B cell (primary cell): ENCODE measurements at regions not wholly inside any gene's neighbourhood (a gene's known extent, or its start where the extent isn't known, plus 50 kb on each side); places are given as distances from the start of the nearest gene placed in this dataset.

ENCODE experiments used
- ATAC-seq: fragments of 200-7000 bp; cut with Tn5 transposase; one replicate; pipeline ENCODE4 v1.10.0; 2021; ENCODE audit warnings: low read depth, mild to moderate bottlenecking, moderate number of reproducible peaks, moderate library complexity
- CTCF ChIA-PET: fragments of 350-600 bp; sonication (Branson Sonifier 250); formaldehyde crosslinking; loops from one replicate; lab custom pipeline; 2021; ENCODE audit warnings: antibody characterized with exemption, inconsistent platforms; lab: Charles Lee
- POLR2A ChIA-PET: fragments of 350-600 bp; sonication (Branson Sonifier 250); formaldehyde crosslinking; loops from one replicate; lab custom pipeline; 2021; ENCODE audit warnings: antibody characterized with exemption; lab: Charles Lee
- DNase-seq: peaks from one replicate; pipeline ENCODE4 v3.0.0; 2013
- H2AFZ ChIP-seq: 2 replicates; pipeline ENCODE4 v1.6.1; 2012; ENCODE audit warnings: mild to moderate bottlenecking, low read depth, low read length; ENCODE audit not compliant: insufficient read depth, poor library complexity, severe bottlenecking
- H3K27ac ChIP-seq, 2 donors: 1 replicate in 1 of 2; 2 replicates in 1 of 2; pipeline ENCODE4 v1.5.1; 2012 to 2013; ENCODE audit warnings: low read length in 2 of 2, mild to moderate bottlenecking in 2 of 2, moderate library complexity in 1 of 2
- H3K27me3 ChIP-seq, 4 experiments: fragments of 200-600 bp in 1 of 4; sonication (generic) in 1 of 4; replicated peaks in 1 of 4; 1 replicate in 2 of 4; 2 replicates in 2 of 4; pipeline versions ENCODE4 v1.6.1 to v1.7.0; 2013 to 2016; ENCODE audit warnings: low read length in 3 of 4, mild to moderate bottlenecking in 2 of 4, mixed read lengths in 1 of 4, moderate library complexity in 1 of 4; ENCODE audit not compliant: insufficient read depth in 4 of 4, control insufficient read depth in 3 of 4; ENCODE audit errors: control extremely low read depth in 1 of 4
- H3K36me3 ChIP-seq, 2 experiments: replicated peaks in 1 of 2; 1 replicate in 1 of 2; 2 replicates in 1 of 2; pipeline versions ENCODE4 v1.6.1 to v1.7.1; 2013; ENCODE audit warnings: low read length in 1 of 2; ENCODE audit not compliant: insufficient read depth in 2 of 2, control insufficient read depth in 1 of 2; ENCODE audit errors: control extremely low read depth in 1 of 2, extremely low read depth in 1 of 2
- H3K4me1 ChIP-seq, 2 donors: fragments of 200-600 bp in 1 of 2; sonication (generic) in 1 of 2; 1 replicate in 1 of 2; 2 replicates in 1 of 2; pipeline versions ENCODE4 v1.5.1 to v1.6.1; 2013 to 2017; ENCODE audit warnings: low read length in 2 of 2; ENCODE audit not compliant: control insufficient read depth in 2 of 2, insufficient read depth in 2 of 2
- H3K4me2 ChIP-seq: replicated peaks from 2 replicates; pipeline ENCODE3; 2012; ENCODE audit warnings: mild to moderate bottlenecking, low read depth, low read length; ENCODE audit not compliant: poor library complexity, severe bottlenecking
- H3K4me3 ChIP-seq, 5 experiments: fragments of 200-600 bp in 1 of 5; sonication (generic) in 1 of 5; 1 replicate in 3 of 5; 2 replicates in 2 of 5; pipeline versions ENCODE4 v1.5.1 to v1.7.0; 2011 to 2016; ENCODE audit warnings: low read length in 4 of 5, mild to moderate bottlenecking in 4 of 5, low read depth in 2 of 5, control low read depth in 1 of 5, moderate library complexity in 1 of 5; ENCODE audit not compliant: insufficient read depth in 1 of 5; ENCODE audit errors: control extremely low read depth in 1 of 5, extremely low read depth in 1 of 5
- H3K79me2 ChIP-seq: fragments of 200-600 bp; sonication (generic); one replicate; pipeline ENCODE4 v1.6.0; 2016; ENCODE audit warnings: low read length; ENCODE audit not compliant: control insufficient read depth, insufficient read depth
- H3K9ac ChIP-seq: fragments of 200-600 bp; sonication (generic); 2 replicates; pipeline ENCODE4 v1.6.1; 2017; ENCODE audit warnings: mild to moderate bottlenecking, low read length, moderate library complexity
- H3K9me3 ChIP-seq, 3 donors: one replicate each; pipeline versions ENCODE4 v1.6.1 to v1.7.1; 2013; ENCODE audit warnings: low read length in 2 of 3; ENCODE audit not compliant: control insufficient read depth in 2 of 3, insufficient read depth in 1 of 3; ENCODE audit errors: control extremely low read depth in 1 of 3
- H4K20me1 ChIP-seq: 2 replicates; pipeline ENCODE4 v1.6.0; 2012; ENCODE audit warnings: mild to moderate bottlenecking, low read length; ENCODE audit not compliant: insufficient read depth, control insufficient read depth, poor library complexity, severe bottlenecking
- H3K27ac Mint-ChIP-seq: one replicate; pipeline ENCODE4 v1.8.0; 2021; ENCODE audit warnings: mixed read lengths
- H3K27me3 Mint-ChIP-seq: one replicate; pipeline ENCODE4 v1.8.0; 2021; ENCODE audit warnings: mixed read lengths
- H3K4me1 Mint-ChIP-seq: one replicate; pipeline ENCODE4 v1.8.0; 2021; ENCODE audit warnings: mixed read lengths
- H3K4me3 Mint-ChIP-seq: one replicate; pipeline ENCODE4 v1.8.0; 2021; ENCODE audit warnings: mixed read lengths
- H3K9me3 Mint-ChIP-seq: one replicate; pipeline ENCODE4 v1.8.0; 2022; ENCODE audit warnings: mixed read lengths; ENCODE audit not compliant: insufficient read depth
- CTCF ChIP-seq: fragments of 200-600 bp; IDR thresholded peaks from one replicate; pipeline ENCODE4 v1.8.0; 2022; ENCODE audit warnings: antibody characterized with exemption, mild to moderate bottlenecking
- EZH2 ChIP-seq: IDR thresholded peaks from 2 replicates; pipeline ENCODE4 v1.6.1; 2012; ENCODE audit warnings: borderline replicate concordance, low read depth, mild to moderate bottlenecking, moderate library complexity, low read length; ENCODE audit not compliant: insufficient read depth, poor library complexity, severe bottlenecking
- WGBS: methylation state at CpG from one replicate; pipeline ENCODE4 v1.1.5; 2013; ENCODE audit warnings: missing lambda C conversion rate; ENCODE audit not compliant: insufficient coverage; 5-methylcytosine and 5-hydroxymethylcytosine counted together
- intact Hi-C: fragments of 100-400 bp; cut with micrococcal nuclease; formaldehyde crosslinking; loops from one replicate; pipeline ENCODE4 v1.10.0; 2022

- no peak overlapping the region for H3K27ac Mint-ChIP-seq
- H3K9ac ChIP-seq, result no peak overlapping the region
- peaks cover 11% of the 10 kb centered on the region for H3K4me1 Mint-ChIP-seq
These were observed 157.5 kb upstream of the SLC24A5 start for GRCh38 chr15:47963265-47963664.

GRCh38 chr15:47964229-47964628 is 156.6 kb upstream of the SLC24A5 start:
- Histone ChIP-seq H4K20me1 (no peaks in the 10 kb centered on the region), H3K27me3 (peaks cover 0 to 2% (median 0%) of the 10 kb centered on the region in 4 experiments), H3K9me3 (no peaks in the 10 kb centered on the region), H3K4me2 (no peak overlapping the region), H3K79me2 (no peaks in the 10 kb centered on the region), H3K36me3 (no peaks in the 10 kb centered on the region), H3K9ac (no peak overlapping the region), H3K27ac (no peak overlapping the region), H3K4me1 (peaks cover 3 to 11% of the 10 kb centered on the region in 2 donors), H3K4me3 (no peak overlapping the region), H2AFZ (no peak overlapping the region)
- 93% methylated on average over 2 of the region's 2 CpGs for whole genome bisulfite sequencing
- peaks cover 23% of the 10 kb centered on the region for H3K27me3 Mint-ChIP-seq
- TF ChIP-seq CTCF (no peak), EZH2 (no peak)
- H3K27ac Mint-ChIP-seq, result no peak overlapping the region
- H3K4me1 Mint-ChIP-seq, result peaks cover 11% of the 10 kb centered on the region
- H3K4me3 Mint-ChIP-seq, result no peak overlapping the region
- ChIA-PET CTCF (no interaction called here), POLR2A (no interaction called here)
- intact Hi-C loops, result no loop called here
- ATAC-seq, result no peak
- no peak for DNase-seq
- no peaks in the 10 kb centered on the region for H3K9me3 Mint-ChIP-seq

More at GRCh38 chr15:47963265-47963664, 157.5 kb upstream of the SLC24A5 start:
- intact Hi-C loops, result no loop called here
- CTCF ChIA-PET, result no interaction called here
- H3K4me3 Mint-ChIP-seq, result no peak overlapping the region
- DNase-seq, result no peak
- H2AFZ ChIP-seq, result no peak overlapping the region
- no peak for ATAC-seq
- H3K27me3 ChIP-seq, result peaks cover 0 to 2% (median 0%) of the 10 kb centered on the region in 4 experiments
- TF ChIP-seq CTCF (no peak), EZH2 (no peak)
- H3K9me3 Mint-ChIP-seq, result no peaks in the 10 kb centered on the region
- H3K4me3 ChIP-seq, result no peak overlapping the region
- H3K4me2 ChIP-seq, result no peak overlapping the region
- 100% methylated on average over 3 of the region's 4 CpGs for WGBS
- no peaks in the 10 kb centered on the region for H3K79me2 ChIP-seq
- H3K4me1 ChIP-seq, result peaks cover 3 to 11% of the 10 kb centered on the region in 2 donors
- POLR2A ChIA-PET, result no interaction called here
- H4K20me1 ChIP-seq, result no peaks in the 10 kb centered on the region
- no peaks in the 10 kb centered on the region for H3K36me3 ChIP-seq
- no peak overlapping the region for H3K27ac ChIP-seq
- peaks cover 27% of the 10 kb centered on the region for H3K27me3 Mint-ChIP-seq
- H3K9me3 ChIP-seq, result no peaks in the 10 kb centered on the region
